HepG2 (cell line): ENCODE measurements at regions not wholly inside any gene's neighbourhood (a gene's known extent, or its start where the extent isn't known, plus 50 kb on each side); places are given as distances from the start of the nearest gene placed in this dataset.

Experiments used
- ATAC-seq: fragments of 200-7000 bp; cut with Tn5 transposase; 3 replicates; pipeline ENCODE4 v1.9.1; 2020; ENCODE audit warnings: mild to moderate bottlenecking, moderate library complexity
- BruUV-seq: library from RNA; stranded (reverse); fragments of 400-500 nt; replicated peaks from 2 replicates; lab custom pipeline; 2021; lab: Mats Ljungman, UMichigan
- CTCF ChIA-PET: fragments of 300-600 bp; formaldehyde crosslinking; extraction: SDS; loops from one replicate; lab custom pipeline; 2021; ENCODE audit warnings: low total read pairs, inconsistent platforms, low intra/inter-chr PET ratio; lab: Yijun Ruan, JAX
- POLR2A ChIA-PET: fragments of 350-600 bp; sonication (Branson Sonifier 250); formaldehyde crosslinking; loops from one replicate; lab custom pipeline; 2020; ENCODE audit warnings: antibody characterized with exemption, inconsistent platforms; lab: Yijun Ruan, JAX
- DNase-seq: peaks from one replicate; pipeline ENCODE4 v3.0.0-alpha.2; 2015; ENCODE audit warnings: low spot score
- FAIRE-seq: peaks from 3 replicates; lab custom pipeline; 2011; peaks lifted over from hg19 to GRCh38; lab: Jason Lieb, UNC
- H2AFZ ChIP-seq: one replicate; pipeline ENCODE4 v1.6.1; 2011; ENCODE audit warnings: low read length, inconsistent platforms
- H3K27ac ChIP-seq: fragments of 300-600 bp; 3 replicates; pipeline ENCODE4 v1.8.0; 2011; ENCODE audit warnings: mixed run types, mild to moderate bottlenecking, mixed read lengths, low read length, inconsistent platforms; ENCODE audit not compliant: insufficient read depth; ENCODE audit errors: extremely low read length
- H3K27me3 ChIP-seq, 2 experiments: fragments of 200-600 bp in 1 of 2; 2 replicates in 1 of 2; 3 replicates in 1 of 2; pipeline versions ENCODE4 v1.6.0 to v1.8.0; 2011; ENCODE audit warnings: low read length in 2 of 2, mild to moderate bottlenecking in 2 of 2, moderate library complexity in 2 of 2, inconsistent platforms in 1 of 2; ENCODE audit not compliant: insufficient read depth in 2 of 2, control insufficient read depth in 1 of 2
- H3K36me3 ChIP-seq, 2 experiments: fragments of 200-600 bp in 1 of 2; replicated peaks in 1 of 2; 2 replicates in 1 of 2; 3 replicates in 1 of 2; pipeline versions ENCODE4 v1.5.1 to v1.8.0; 2011; ENCODE audit warnings: low read length in 2 of 2, inconsistent platforms in 1 of 2; ENCODE audit not compliant: insufficient read depth in 2 of 2, control insufficient read depth in 1 of 2
- H3K4me1 ChIP-seq: 2 replicates; pipeline ENCODE4 v1.5.1; 2012; ENCODE audit warnings: low read length, inconsistent platforms; ENCODE audit not compliant: insufficient read depth
- H3K4me2 ChIP-seq: 2 replicates; pipeline ENCODE4 v1.6.0; 2011; ENCODE audit warnings: low read depth, low read length, inconsistent platforms
- H3K4me3 ChIP-seq, 3 experiments: fragments of 200-600 bp in 1 of 3; sonication (generic), shearing (Covaris generic) in 1 of 3; replicated peaks in 1 of 3; 2 replicates each; pipeline ENCODE4 v1.5.1; 2011 to 2016; ENCODE audit warnings: low read length in 3 of 3, inconsistent platforms in 2 of 3, low read depth in 2 of 3, mild to moderate bottlenecking in 2 of 3, control low read depth in 1 of 3, mixed read lengths in 1 of 3; ENCODE audit not compliant: insufficient read depth in 1 of 3
- H3K79me2 ChIP-seq: one replicate; pipeline ENCODE4 v1.6.1; 2011; ENCODE audit warnings: low read length, inconsistent platforms; ENCODE audit not compliant: insufficient read depth
- H3K9ac ChIP-seq: 2 replicates; pipeline ENCODE4 v1.6.0; 2011; ENCODE audit warnings: mild to moderate bottlenecking, low read depth, low read length, inconsistent platforms; ENCODE audit not compliant: insufficient read depth
- H3K9me3 ChIP-seq: 2 replicates; pipeline ENCODE4 v1.5.1; 2012; ENCODE audit warnings: mild to moderate bottlenecking, low read length
- H4K20me1 ChIP-seq: 2 replicates; pipeline ENCODE4 v1.6.0; 2011; ENCODE audit warnings: inconsistent platforms, mild to moderate bottlenecking, low read length, moderate library complexity; ENCODE audit not compliant: insufficient read depth
- ATF2 ChIP-seq: sonication (generic); formaldehyde crosslinking; IDR thresholded peaks from 2 replicates; pipeline ENCODE4 v1.4.0; 2020; ENCODE audit warnings: missing genetic modification reagents
- BCL6 ChIP-seq: IDR thresholded peaks from 2 replicates; pipeline ENCODE4 v1.6.1; 2016; ENCODE audit warnings: missing genetic modification reagents, missing compliant biosample characterization
- CEBPG ChIP-seq: IDR thresholded peaks from 2 replicates; pipeline ENCODE4 v1.6.1; 2016
- ELF1 ChIP-seq: sonication (generic); formaldehyde crosslinking; IDR thresholded peaks from 2 replicates; pipeline ENCODE4 v1.4.0; 2020; ENCODE audit warnings: missing genetic modification reagents
- JDP2 ChIP-seq: sonication (generic); formaldehyde crosslinking; IDR thresholded peaks from 2 replicates; pipeline ENCODE4 v1.8.1; 2022; ENCODE audit warnings: missing genetic modification reagents, borderline replicate concordance
- ONECUT2 ChIP-seq: sonication (generic); formaldehyde crosslinking; IDR thresholded peaks from 2 replicates; pipeline ENCODE4 v1.4.0; 2020; ENCODE audit warnings: missing genetic modification reagents
- PCBP2 ChIP-seq: fragments of 200-400 bp; formaldehyde crosslinking; optimal IDR thresholded peaks from 2 replicates; pipeline ENCODE3; 2018; ENCODE audit warnings: low read length, low read depth; ENCODE audit not compliant: poor library complexity, severe bottlenecking
- ZIK1 ChIP-seq: sonication (generic); formaldehyde crosslinking; IDR thresholded peaks from 2 replicates; pipeline ENCODE4 v1.5.0; 2020; ENCODE audit warnings: mild to moderate bottlenecking, low read depth, missing genetic modification reagents, borderline replicate concordance
- ZNF331 ChIP-seq: sonication (generic); formaldehyde crosslinking; IDR thresholded peaks from 2 replicates; pipeline ENCODE4 v1.4.0; 2020; ENCODE audit warnings: missing genetic modification reagents
- ZNF546 ChIP-seq: sonication (generic); formaldehyde crosslinking; conservative IDR thresholded peaks from 2 replicates; pipeline ENCODE4 v1.8.1; 2023; ENCODE audit warnings: mild to moderate bottlenecking, missing genetic modification reagents
- ZNF678 ChIP-seq: sonication (generic); formaldehyde crosslinking; IDR thresholded peaks from 2 replicates; pipeline ENCODE4 v1.4.0; 2020; ENCODE audit warnings: mild to moderate bottlenecking, missing genetic modification reagents
- ZNF766 ChIP-seq: sonication (generic); formaldehyde crosslinking; IDR thresholded peaks from 2 replicates; pipeline ENCODE4 v1.5.0; 2020; ENCODE audit warnings: missing genetic modification reagents, borderline replicate concordance
- WGBS: methylation state at CpG from one replicate; pipeline ENCODE4 v1.1.6; 2017; ENCODE audit warnings: low lambda C conversion rate; 5-methylcytosine and 5-hydroxymethylcytosine counted together
- in situ Hi-C: cut with HindIII; loops from 2 replicates; pipeline ENCODE4 v1.10.0; 2017; ENCODE audit warnings: low pct_unique_long_range_greater_than_20kb; ENCODE audit not compliant: extremely low pct_ligation_motif_present
- intact Hi-C: fragments of 100-400 bp; cut with micrococcal nuclease; formaldehyde crosslinking; loops from one replicate; pipeline ENCODE4 v1.10.0; 2022; ENCODE audit not compliant: unreplicated experiment
- TF ChIP-seq, protein P1 (sequence below): sonication (generic); formaldehyde crosslinking; IDR thresholded peaks from 2 replicates; pipeline ENCODE4 v1.5.0; 2020; ENCODE audit warnings: missing genetic modification reagents

- DNase-seq (no peak), FAIRE-seq (no peak), ATAC-seq (no peak)
- in situ Hi-C loops (no loop called here), intact Hi-C loops (no loop called here)
- no peaks in the 10 kb centered on the region for H3K79me2 ChIP-seq
- H3K4me3 ChIP-seq: no peak overlapping the region
- H3K4me1 ChIP-seq: no peaks in the 10 kb centered on the region
- ChIA-PET POLR2A (no interaction called here), CTCF (no interaction called here)
- TF ChIP-seq JDP2: no peak
- TF ChIP-seq PCBP2: no peak
- TF ChIP-seq ZNF766 (CRISPR knock-in tag): no peak
- TF ChIP-seq CEBPG: no peak
- TF ChIP-seq ZNF331 (CRISPR knock-in tag): no peak
- no peak for TF ChIP-seq ELF1 (CRISPR knock-in tag)
- no peak for TF ChIP-seq ZIK1 (CRISPR knock-in tag)
- no peak for TF ChIP-seq BCL6 (CRISPR knock-in tag)
- no peak overlapping the region for H3K9ac ChIP-seq
- no peak overlapping the region for H3K4me2 ChIP-seq
- no peak overlapping the region for H3K27ac ChIP-seq
- no peak overlapping the region for H2AFZ ChIP-seq
- BruUV-seq: no TSS peak
- no peaks in the 10 kb centered on the region for H3K9me3 ChIP-seq
- no peaks in the 10 kb centered on the region for H3K36me3 ChIP-seq
- 42% methylated on average over 9 of the region's 9 CpGs for WGBS
- no peaks in the 10 kb centered on the region for H3K27me3 ChIP-seq
- no peaks in the 10 kb centered on the region for H4K20me1 ChIP-seq
These were observed 96.0 kb upstream of the CNKSR3 start for GRCh38 chr6:154606457-154606856.

- no peaks in the 10 kb centered on the region for H4K20me1 ChIP-seq
- BruUV-seq: no TSS peak
- FAIRE-seq (no peak), DNase-seq (no peak), ATAC-seq (no peak)
- H2AFZ ChIP-seq: no peak overlapping the region
- no peaks in the 10 kb centered on the region for H3K4me1 ChIP-seq
- no peak overlapping the region for H3K9ac ChIP-seq
- no peaks in the 10 kb centered on the region for H3K36me3 ChIP-seq
- TF ChIP-seq ONECUT2 (CRISPR knock-in tag) (no peak), ZNF678 (no peak), ATF2 (CRISPR knock-in tag) (no peak), ZNF546 (no peak)
- TF ChIP-seq, protein P1, sequence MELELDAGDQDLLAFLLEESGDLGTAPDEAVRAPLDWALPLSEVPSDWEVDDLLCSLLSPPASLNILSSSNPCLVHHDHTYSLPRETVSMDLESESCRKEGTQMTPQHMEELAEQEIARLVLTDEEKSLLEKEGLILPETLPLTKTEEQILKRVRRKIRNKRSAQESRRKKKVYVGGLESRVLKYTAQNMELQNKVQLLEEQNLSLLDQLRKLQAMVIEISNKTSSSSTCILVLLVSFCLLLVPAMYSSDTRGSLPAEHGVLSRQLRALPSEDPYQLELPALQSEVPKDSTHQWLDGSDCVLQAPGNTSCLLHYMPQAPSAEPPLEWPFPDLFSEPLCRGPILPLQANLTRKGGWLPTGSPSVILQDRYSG (CRISPR knock-in tag): no peak
- WGBS: 0% methylated on average over 2 of the region's 2 CpGs
- no peak overlapping the region for H3K4me3 ChIP-seq
- no peak overlapping the region for H3K4me2 ChIP-seq
- CTCF ChIA-PET: no interaction called here
- intact Hi-C loops (no loop called here), in situ Hi-C loops (no loop called here)
- H3K79me2 ChIP-seq: no peaks in the 10 kb centered on the region
- H3K27me3 ChIP-seq: no peaks in the 10 kb centered on the region
- H3K27ac ChIP-seq: no peak overlapping the region
- H3K9me3 ChIP-seq: no peaks in the 10 kb centered on the region
- POLR2A ChIA-PET: no interaction called here
These were observed 96.4 kb upstream of the CNKSR3 start for GRCh38 chr6:154606860-154607259.
